IMR-90 (cell line): ENCODE measurements at regions not wholly inside any gene's neighbourhood (a gene's known extent, or its start where the extent isn't known, plus 50 kb on each side); places are given as distances from the start of the nearest gene placed in this dataset.

ENCODE experiments used
- ATAC-seq: fragments of 200-7000 bp; cut with Tn5 transposase; 2 replicates; pipeline ENCODE4 v1.9.1; 2020; ENCODE audit warnings: low read depth, mild to moderate bottlenecking, moderate library complexity
- BruUV-seq: library from RNA; stranded (reverse); fragments of 400-500 nt; replicated peaks from 2 replicates; lab custom pipeline; 2021; lab: Mats Ljungman, UMichigan
- CTCF ChIA-PET: fragments of 300-600 bp; formaldehyde crosslinking; extraction: SDS; loops from one replicate; lab custom pipeline; 2021; ENCODE audit warnings: antibody characterized with exemption; lab: Yijun Ruan, JAX
- POLR2A ChIA-PET: fragments of 300-600 bp; sonication (Branson Sonifier 250); formaldehyde crosslinking; loops from one replicate; lab custom pipeline; 2022; ENCODE audit warnings: antibody characterized with exemption; ENCODE audit not compliant: unreplicated experiment; lab: Charles Lee
- DNase-seq: peaks from one replicate; pipeline ENCODE4 v3.0.0; 2013
- H2AFZ ChIP-seq: replicated peaks from 2 replicates; pipeline ENCODE3; 2013; ENCODE audit warnings: low read length, mild to moderate bottlenecking; ENCODE audit not compliant: poor library complexity
- H2AK5ac ChIP-seq: 2 replicates; pipeline ENCODE4 v1.6.1; 2013; ENCODE audit warnings: low read depth, low read length, inconsistent platforms
- H2AK9ac ChIP-seq: replicated peaks from 2 replicates; pipeline ENCODE3; 2013; ENCODE audit warnings: mild to moderate bottlenecking, low read depth, low read length, moderate library complexity; ENCODE audit not compliant: poor library complexity
- H2BK120ac ChIP-seq: 2 replicates; pipeline ENCODE4 v1.6.1; 2013; ENCODE audit warnings: low read depth, low read length, inconsistent platforms
- H2BK15ac ChIP-seq: 3 replicates; pipeline ENCODE4 v1.6.1; 2013; ENCODE audit warnings: low read depth, low read length, inconsistent platforms
- H2BK20ac ChIP-seq: 2 replicates; pipeline ENCODE4 v1.6.1; 2013; ENCODE audit warnings: low read depth, mild to moderate bottlenecking, inconsistent platforms, low read length, moderate library complexity
- H2BK5ac ChIP-seq: 2 replicates; pipeline ENCODE4 v1.6.1; 2013; ENCODE audit warnings: mild to moderate bottlenecking, low read depth, low read length, inconsistent platforms; ENCODE audit not compliant: poor library complexity, severe bottlenecking
- H3K14ac ChIP-seq: replicated peaks from 2 replicates; pipeline ENCODE4 v1.6.1; 2013; ENCODE audit warnings: low read depth, low read length, inconsistent platforms
- H3K18ac ChIP-seq: 2 replicates; pipeline ENCODE4 v1.6.1; 2013; ENCODE audit warnings: low read depth, low read length, control low read depth
- H3K23ac ChIP-seq: 2 replicates; pipeline ENCODE4 v1.6.1; 2013; ENCODE audit warnings: low read depth, low read length, inconsistent platforms
- H3K27ac ChIP-seq: 2 replicates; pipeline ENCODE4 v1.5.1; 2013; ENCODE audit warnings: mild to moderate bottlenecking, control low read depth, low read length; ENCODE audit not compliant: insufficient read depth
- H3K27me3 ChIP-seq: 2 replicates; pipeline ENCODE4 v1.6.1; 2013; ENCODE audit warnings: low read length; ENCODE audit not compliant: control insufficient read depth, insufficient read depth
- H3K36me3 ChIP-seq: 2 replicates; pipeline ENCODE4 v1.6.1; 2013; ENCODE audit warnings: low read length, mixed read lengths; ENCODE audit not compliant: control insufficient read depth, insufficient read depth
- H3K4ac ChIP-seq: 2 replicates; pipeline ENCODE4 v1.6.1; 2013; ENCODE audit warnings: low read depth, low read length, inconsistent platforms
- H3K4me1 ChIP-seq: 2 replicates; pipeline ENCODE4 v1.6.1; 2013; ENCODE audit warnings: low read length, mixed read lengths; ENCODE audit not compliant: control insufficient read depth, insufficient read depth
- H3K4me2 ChIP-seq: 2 replicates; pipeline ENCODE4 v1.6.1; 2013; ENCODE audit warnings: low read depth, mild to moderate bottlenecking, control low read depth, low read length, moderate library complexity
- H3K4me3 ChIP-seq: 2 replicates; pipeline ENCODE4 v1.5.1; 2013; ENCODE audit warnings: low read depth, mild to moderate bottlenecking, control low read depth, low read length, moderate library complexity; ENCODE audit not compliant: insufficient read depth
- H3K56ac ChIP-seq: 2 replicates; pipeline ENCODE4 v1.6.1; 2013; ENCODE audit warnings: low read length, inconsistent platforms; ENCODE audit not compliant: insufficient read depth; ENCODE audit errors: extremely low read depth
- H3K79me1 ChIP-seq, 2 experiments: 2 replicates each; pipeline ENCODE4 v1.6.1; 2013; ENCODE audit warnings: low read length in 2 of 2, inconsistent platforms in 1 of 2, low read depth in 1 of 2
- H3K9ac ChIP-seq: 2 replicates; pipeline ENCODE4 v1.6.1; 2013; ENCODE audit warnings: low read depth, low read length, control low read depth
- H3K9me1 ChIP-seq: 2 replicates; pipeline ENCODE4 v1.6.1; 2013; ENCODE audit warnings: low read length, inconsistent platforms; ENCODE audit not compliant: insufficient read depth
- H3K9me3 ChIP-seq: 2 replicates; pipeline ENCODE4 v1.6.1; 2013; ENCODE audit warnings: low read length; ENCODE audit not compliant: control insufficient read depth, insufficient read depth
- H4K20me1 ChIP-seq: 2 replicates; pipeline ENCODE4 v1.6.1; 2013; ENCODE audit warnings: low read length, inconsistent platforms; ENCODE audit not compliant: insufficient read depth
- H4K5ac ChIP-seq: 2 replicates; pipeline ENCODE4 v1.6.1; 2013; ENCODE audit warnings: mild to moderate bottlenecking, low read depth, low read length, control low read depth
- H4K8ac ChIP-seq, 2 experiments: 2 replicates each; pipeline ENCODE4 v1.6.1; 2013; ENCODE audit warnings: low read depth in 2 of 2, low read length in 2 of 2, control low read depth in 1 of 2, inconsistent platforms in 1 of 2
- H4K91ac ChIP-seq: 2 replicates; pipeline ENCODE4 v1.6.1; 2013; ENCODE audit warnings: low read depth, low read length, inconsistent platforms; ENCODE audit not compliant: insufficient read depth
- BHLHE40 ChIP-seq: fragments of 150-350 bp; IDR thresholded peaks from 2 replicates; pipeline ENCODE4 v1.6.1; 2016; ENCODE audit warnings: mild to moderate bottlenecking, low read depth, low read length
- CEBPB ChIP-seq: IDR thresholded peaks from 2 replicates; pipeline ENCODE4 v1.6.1; 2012; ENCODE audit warnings: low read depth, low read length, improper control_type of control experiment
- CHD1 ChIP-seq: IDR thresholded peaks from 2 replicates; pipeline ENCODE4 v1.6.1; 2012; ENCODE audit warnings: low read depth, low read length, improper control_type of control experiment
- FOS ChIP-seq: fragments of 150-350 bp; IDR thresholded peaks from 2 replicates; pipeline ENCODE4 v1.6.1; 2016; ENCODE audit warnings: low read depth, low read length
- MAFK ChIP-seq: IDR thresholded peaks from 2 replicates; pipeline ENCODE4 v1.6.1; 2012; ENCODE audit warnings: low read depth, low read length, improper control_type of control experiment
- MAZ ChIP-seq: IDR thresholded peaks from 2 replicates; pipeline ENCODE4 v1.6.1; 2012; ENCODE audit warnings: low read depth, mild to moderate bottlenecking, low read length, improper control_type of control experiment, moderate library complexity, borderline replicate concordance
- MXI1 ChIP-seq: IDR thresholded peaks from 2 replicates; pipeline ENCODE4 v1.6.1; 2012; ENCODE audit warnings: low read depth, mild to moderate bottlenecking, low read length, moderate library complexity, borderline replicate concordance
- NFE2L2 ChIP-seq: fragments of 150-350 bp; IDR thresholded peaks from 2 replicates; pipeline ENCODE4 v1.6.1; 2016; ENCODE audit warnings: low read depth, mild to moderate bottlenecking, low read length
- POLR2A ChIP-seq: IDR thresholded peaks from 2 replicates; pipeline ENCODE4 v1.6.1; 2012; ENCODE audit warnings: mild to moderate bottlenecking, low read depth, low read length
- RAD21 ChIP-seq: IDR thresholded peaks from 2 replicates; pipeline ENCODE4 v1.6.1; 2012; ENCODE audit warnings: low read length, improper control_type of control experiment
- RCOR1 ChIP-seq: IDR thresholded peaks from 2 replicates; pipeline ENCODE4 v1.6.1; 2012; ENCODE audit warnings: mild to moderate bottlenecking, low read length, improper control_type of control experiment; ENCODE audit not compliant: insufficient replicate concordance
- RFX5 ChIP-seq: IDR thresholded peaks from 2 replicates; pipeline ENCODE4 v1.8.0; 2012; ENCODE audit warnings: low read depth, mild to moderate bottlenecking, low read length, moderate library complexity
- SMC3 ChIP-seq: fragments of 150-350 bp; IDR thresholded peaks from 2 replicates; pipeline ENCODE4 v1.6.1; 2016; ENCODE audit warnings: low read depth, mild to moderate bottlenecking, antibody characterized with exemption, low read length, moderate library complexity
- WGBS, 2 experiments: methylation state at CpG; one replicate each; pipeline versions ENCODE4 v1.1.5 to v1.1.7; 2013; ENCODE audit warnings: missing lambda C conversion rate in 2 of 2; ENCODE audit not compliant: insufficient read length in 1 of 2; ENCODE audit errors: extremely low coverage in 2 of 2; 5-methylcytosine and 5-hydroxymethylcytosine counted together
- dilution Hi-C: fragments of 300-500 bp; cut with HindIII; formaldehyde crosslinking; loops from one replicate; pipeline ENCODE4 v1.14.3; 2018; ENCODE audit warnings: low sequenced_read_pairs; ENCODE audit not compliant: unreplicated experiment
- in situ Hi-C: fragments of 300-500 bp; cut with MboI; formaldehyde crosslinking; loops from 3 replicates; pipeline ENCODE4 v1.14.3; 2019; ENCODE audit warnings: low sequenced_read_pairs, inconsistent platforms, mixed read lengths
- intact Hi-C: fragments of 100-400 bp; cut with micrococcal nuclease; formaldehyde crosslinking; loops from 2 replicates; pipeline ENCODE4 v1.10.0; 2022
- TF ChIP-seq, protein P1 (sequence below): conservative IDR thresholded peaks from 2 replicates; pipeline ENCODE4 v1.5.1; 2012; ENCODE audit warnings: mild to moderate bottlenecking, low read depth, low read length, improper control_type of control experiment
- TF ChIP-seq, protein P2 (sequence below): fragments of 150-350 bp; IDR thresholded peaks from 2 replicates; pipeline ENCODE4 v1.6.1; 2016; ENCODE audit warnings: low read depth, mild to moderate bottlenecking, low read length, moderate library complexity, borderline replicate concordance
- TF ChIP-seq, protein P3 (sequence below): fragments of 150-350 bp; IDR thresholded peaks from 2 replicates; pipeline ENCODE4 v1.6.1; 2017; ENCODE audit warnings: mild to moderate bottlenecking, antibody characterized with exemption, low read length, low read depth

DNA sequence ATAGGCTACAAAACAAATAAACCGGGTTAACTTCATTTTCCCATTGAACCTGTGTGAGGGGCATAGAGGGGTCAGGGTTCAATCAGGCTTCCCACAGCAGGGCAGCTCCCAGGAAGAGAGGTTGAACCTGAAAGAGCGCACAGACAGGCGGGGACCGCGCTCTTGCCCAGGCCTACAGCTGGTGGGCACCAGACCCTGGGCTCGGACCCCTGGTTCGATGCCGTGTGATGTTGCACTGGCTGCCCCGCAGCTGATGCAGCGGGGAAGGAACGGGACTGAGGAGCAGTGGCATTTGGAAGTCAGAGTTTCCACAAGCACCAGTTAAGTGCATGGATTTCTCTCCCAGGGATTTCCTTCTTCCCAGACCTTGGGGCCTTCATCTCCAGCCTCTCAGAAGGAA lies 72.6 kb upstream of the INSIG1 start:
- ChIA-PET CTCF (no interaction called here), POLR2A (no interaction called here)
- Histone ChIP-seq H3K36me3 (no peaks in the 10 kb centered on the region), H3K9ac (no peak overlapping the region), H3K4ac (no peak overlapping the region), H3K4me1 (peaks cover 6% of the 10 kb centered on the region; the same call in 1 of the 2 replicates), H4K20me1 (no peaks in the 10 kb centered on the region), H2BK5ac (no peak overlapping the region), H3K4me3 (no peak overlapping the region), H2AK9ac (no peak overlapping the region), H4K5ac (no peak overlapping the region), H4K8ac (no peak overlapping the region), H3K14ac (no peak overlapping the region), H3K56ac (no peak overlapping the region), H3K79me1 (no peaks in the 10 kb centered on the region), H4K91ac (no peak overlapping the region), H2AK5ac (no peak overlapping the region), H2BK120ac (no peak overlapping the region), H2BK15ac (no peak overlapping the region), H3K27ac (no peak overlapping the region), H3K9me3 (no peaks in the 10 kb centered on the region), H2AFZ (no peak overlapping the region), H3K23ac (no peak overlapping the region), H3K27me3 (peaks cover 2% of the 10 kb centered on the region; the same call in 1 of the 2 replicates), H3K18ac (no peak overlapping the region), H3K9me1 (peaks cover 17% of the 10 kb centered on the region), H3K4me2 (no peak overlapping the region), H2BK20ac (no peak overlapping the region)
- TF ChIP-seq MAFK (no peak), RFX5 (no peak), BHLHE40 (no peak), MXI1 (no peak), NFE2L2 (no peak), RCOR1 (no peak), RAD21 (no peak), FOS (no peak), CEBPB (no peak), SMC3 (no peak), POLR2A (no peak), CHD1 (no peak), MAZ (no peak)
- TF ChIP-seq, protein P1, sequence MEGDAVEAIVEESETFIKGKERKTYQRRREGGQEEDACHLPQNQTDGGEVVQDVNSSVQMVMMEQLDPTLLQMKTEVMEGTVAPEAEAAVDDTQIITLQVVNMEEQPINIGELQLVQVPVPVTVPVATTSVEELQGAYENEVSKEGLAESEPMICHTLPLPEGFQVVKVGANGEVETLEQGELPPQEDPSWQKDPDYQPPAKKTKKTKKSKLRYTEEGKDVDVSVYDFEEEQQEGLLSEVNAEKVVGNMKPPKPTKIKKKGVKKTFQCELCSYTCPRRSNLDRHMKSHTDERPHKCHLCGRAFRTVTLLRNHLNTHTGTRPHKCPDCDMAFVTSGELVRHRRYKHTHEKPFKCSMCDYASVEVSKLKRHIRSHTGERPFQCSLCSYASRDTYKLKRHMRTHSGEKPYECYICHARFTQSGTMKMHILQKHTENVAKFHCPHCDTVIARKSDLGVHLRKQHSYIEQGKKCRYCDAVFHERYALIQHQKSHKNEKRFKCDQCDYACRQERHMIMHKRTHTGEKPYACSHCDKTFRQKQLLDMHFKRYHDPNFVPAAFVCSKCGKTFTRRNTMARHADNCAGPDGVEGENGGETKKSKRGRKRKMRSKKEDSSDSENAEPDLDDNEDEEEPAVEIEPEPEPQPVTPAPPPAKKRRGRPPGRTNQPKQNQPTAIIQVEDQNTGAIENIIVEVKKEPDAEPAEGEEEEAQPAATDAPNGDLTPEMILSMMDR: no peak
- TF ChIP-seq, protein P2, sequence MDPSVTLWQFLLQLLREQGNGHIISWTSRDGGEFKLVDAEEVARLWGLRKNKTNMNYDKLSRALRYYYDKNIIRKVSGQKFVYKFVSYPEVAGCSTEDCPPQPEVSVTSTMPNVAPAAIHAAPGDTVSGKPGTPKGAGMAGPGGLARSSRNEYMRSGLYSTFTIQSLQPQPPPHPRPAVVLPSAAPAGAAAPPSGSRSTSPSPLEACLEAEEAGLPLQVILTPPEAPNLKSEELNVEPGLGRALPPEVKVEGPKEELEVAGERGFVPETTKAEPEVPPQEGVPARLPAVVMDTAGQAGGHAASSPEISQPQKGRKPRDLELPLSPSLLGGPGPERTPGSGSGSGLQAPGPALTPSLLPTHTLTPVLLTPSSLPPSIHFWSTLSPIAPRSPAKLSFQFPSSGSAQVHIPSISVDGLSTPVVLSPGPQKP: no peak
- TF ChIP-seq, protein P3, sequence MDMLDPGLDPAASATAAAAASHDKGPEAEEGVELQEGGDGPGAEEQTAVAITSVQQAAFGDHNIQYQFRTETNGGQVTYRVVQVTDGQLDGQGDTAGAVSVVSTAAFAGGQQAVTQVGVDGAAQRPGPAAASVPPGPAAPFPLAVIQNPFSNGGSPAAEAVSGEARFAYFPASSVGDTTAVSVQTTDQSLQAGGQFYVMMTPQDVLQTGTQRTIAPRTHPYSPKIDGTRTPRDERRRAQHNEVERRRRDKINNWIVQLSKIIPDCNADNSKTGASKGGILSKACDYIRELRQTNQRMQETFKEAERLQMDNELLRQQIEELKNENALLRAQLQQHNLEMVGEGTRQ: no peak
- dilution Hi-C loops (no loop called here), in situ Hi-C loops (no loop called here), intact Hi-C loops (no loop called here)
- no peak for ATAC-seq
- DNase-seq: no peak
- no CpG with 5 or more reads among the region's 11 CpGs for WGBS, 2 experiments
- no TSS peak for BruUV-seq
